Left lung (tissue), 4 donors: ENCODE measurements at regions not wholly inside any gene's neighbourhood (a gene's known extent, or its start where the extent isn't known, plus 50 kb on each side); places are given as distances from the start of the nearest gene placed in this dataset.

ENCODE experiments used
- ATAC-seq: fragments of 200-7000 bp; cut with Tn5 transposase; one replicate; pipeline ENCODE4 v1.9.1; 2020; ENCODE audit warnings: moderate library complexity
- DNase-seq, 4 donors: peaks; one replicate each; pipeline ENCODE4 v3.0.0-alpha.2; 2013 to 2020
- H3K27ac ChIP-seq, 2 donors: fragments of 200-600 bp; sonication (generic) in 1 of 2; one replicate each; pipeline versions ENCODE4 v1.5.0 to v1.8.0; 2020 to 2021
- H3K27me3 ChIP-seq, 2 donors: fragments of 200-600 bp; sonication (generic) in 1 of 2; one replicate each; pipeline versions ENCODE4 v1.5.0 to v1.8.0; 2020 to 2021
- H3K36me3 ChIP-seq, 2 donors: fragments of 200-600 bp; sonication (generic) in 1 of 2; one replicate each; pipeline versions ENCODE4 v1.5.0 to v1.8.0; 2020 to 2021
- H3K4me1 ChIP-seq, 2 donors: fragments of 200-600 bp; one replicate each; pipeline ENCODE4 v1.8.0; 2021
- H3K4me3 ChIP-seq, 2 donors: fragments of 200-600 bp; sonication (generic) in 1 of 2; one replicate each; pipeline versions ENCODE4 v1.5.0 to v1.8.0; 2020 to 2021; ENCODE audit warnings: mild to moderate bottlenecking in 1 of 2
- H3K9me3 ChIP-seq, 2 donors: fragments of 200-600 bp; sonication (generic) in 1 of 2; one replicate each; pipeline versions ENCODE4 v1.5.0 to v1.8.0; 2020 to 2021
- intact Hi-C, 2 donors: fragments of 100-400 bp; cut with DNase I; formaldehyde crosslinking; loops; one replicate each; pipeline versions ENCODE4 v1.11.2 to v1.14.2; 2022
- TF ChIP-seq, protein P1 (sequence below), 2 donors: fragments of 200-600 bp; sonication (generic) in 1 of 2; IDR thresholded peaks; one replicate each; pipeline versions ENCODE4 v1.5.0 to v1.8.0; 2021; ENCODE audit warnings: antibody characterized with exemption in 2 of 2
- donor health status: DM: no; HTN: yes; CAD: no.
- donor health status: DM: no; HTN: no; CAD: no.

DNA sequence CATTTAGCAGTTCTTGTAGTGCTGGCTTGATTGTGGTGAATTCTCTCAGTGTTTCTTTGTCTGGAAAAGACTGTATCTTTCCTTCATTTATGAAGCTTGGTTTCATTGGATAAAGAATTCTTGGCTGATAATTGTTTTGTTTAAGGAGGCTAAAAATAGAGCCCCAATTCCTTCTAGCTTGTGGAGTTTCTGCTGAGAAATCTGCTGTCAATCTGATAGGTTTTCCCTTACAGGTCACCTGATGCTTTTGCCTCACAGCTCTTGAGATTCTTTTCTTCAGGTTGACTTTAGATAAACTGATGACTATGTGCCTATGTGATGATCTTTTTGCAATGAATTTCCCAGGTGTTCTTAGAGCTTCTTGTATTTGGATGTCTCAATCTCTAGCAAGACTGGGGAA, 1508.5 kb upstream of the FLRT2 start:
- intact Hi-C loops: no loop called here
- no peak overlapping the region for H3K27ac ChIP-seq
- TF ChIP-seq, protein P1, sequence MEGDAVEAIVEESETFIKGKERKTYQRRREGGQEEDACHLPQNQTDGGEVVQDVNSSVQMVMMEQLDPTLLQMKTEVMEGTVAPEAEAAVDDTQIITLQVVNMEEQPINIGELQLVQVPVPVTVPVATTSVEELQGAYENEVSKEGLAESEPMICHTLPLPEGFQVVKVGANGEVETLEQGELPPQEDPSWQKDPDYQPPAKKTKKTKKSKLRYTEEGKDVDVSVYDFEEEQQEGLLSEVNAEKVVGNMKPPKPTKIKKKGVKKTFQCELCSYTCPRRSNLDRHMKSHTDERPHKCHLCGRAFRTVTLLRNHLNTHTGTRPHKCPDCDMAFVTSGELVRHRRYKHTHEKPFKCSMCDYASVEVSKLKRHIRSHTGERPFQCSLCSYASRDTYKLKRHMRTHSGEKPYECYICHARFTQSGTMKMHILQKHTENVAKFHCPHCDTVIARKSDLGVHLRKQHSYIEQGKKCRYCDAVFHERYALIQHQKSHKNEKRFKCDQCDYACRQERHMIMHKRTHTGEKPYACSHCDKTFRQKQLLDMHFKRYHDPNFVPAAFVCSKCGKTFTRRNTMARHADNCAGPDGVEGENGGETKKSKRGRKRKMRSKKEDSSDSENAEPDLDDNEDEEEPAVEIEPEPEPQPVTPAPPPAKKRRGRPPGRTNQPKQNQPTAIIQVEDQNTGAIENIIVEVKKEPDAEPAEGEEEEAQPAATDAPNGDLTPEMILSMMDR (IDR thresholded peaks at IDR 0.05): no peak
- DNase-seq (no peak), ATAC-seq (no peak)
- H3K4me3 ChIP-seq: no peak overlapping the region
- H3K36me3 ChIP-seq: no peaks in the 10 kb centered on the region
- peaks cover 0 to 7% of the 10 kb centered on the region in 2 donors for H3K9me3 ChIP-seq
- no peaks in the 10 kb centered on the region for H3K27me3 ChIP-seq
- H3K4me1 ChIP-seq: no peaks in the 10 kb centered on the region

DNA sequence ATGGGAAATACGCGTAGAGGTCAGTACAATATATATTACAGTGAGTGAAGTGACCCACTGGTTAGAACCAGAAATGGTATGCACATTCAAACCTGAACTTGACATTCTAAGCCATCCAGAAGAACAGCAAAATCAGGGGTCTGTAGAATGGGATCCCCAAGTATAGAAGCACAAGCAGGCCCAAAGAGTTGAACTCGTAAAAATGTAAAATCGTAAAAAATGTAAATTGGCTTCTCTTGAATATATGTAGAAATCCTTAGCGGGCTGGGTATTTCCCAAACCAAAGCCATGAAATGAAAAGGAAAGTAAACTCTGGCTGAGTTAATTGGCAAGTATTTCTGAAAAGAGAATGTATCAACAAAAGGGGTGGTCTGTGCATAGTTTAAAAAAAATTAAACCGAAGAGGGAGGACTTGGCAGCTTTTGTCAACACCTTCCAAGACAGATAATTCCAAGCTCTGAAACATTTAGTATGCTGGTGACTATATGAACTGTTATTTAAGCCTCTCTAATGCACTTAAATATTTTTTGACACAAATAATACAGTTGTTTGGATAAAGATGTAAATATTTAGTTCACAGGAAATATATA, 1505.6 kb upstream of the FLRT2 start:
- peak in 2 of 4 donors; percentile 72 to 74 for DNase-seq
- Histone ChIP-seq H3K4me3 (no peak overlapping the region), H3K4me1 (no peaks in the 10 kb centered on the region), H3K36me3 (no peaks in the 10 kb centered on the region), H3K9me3 (peaks cover 0 to 7% of the 10 kb centered on the region in 2 donors), H3K27me3 (no peaks in the 10 kb centered on the region), H3K27ac (no peak overlapping the region)
- TF ChIP-seq, protein P1 (IDR thresholded peaks at IDR 0.05): no peak
- ATAC-seq: no peak
- intact Hi-C loops: no loop called here

DNA sequence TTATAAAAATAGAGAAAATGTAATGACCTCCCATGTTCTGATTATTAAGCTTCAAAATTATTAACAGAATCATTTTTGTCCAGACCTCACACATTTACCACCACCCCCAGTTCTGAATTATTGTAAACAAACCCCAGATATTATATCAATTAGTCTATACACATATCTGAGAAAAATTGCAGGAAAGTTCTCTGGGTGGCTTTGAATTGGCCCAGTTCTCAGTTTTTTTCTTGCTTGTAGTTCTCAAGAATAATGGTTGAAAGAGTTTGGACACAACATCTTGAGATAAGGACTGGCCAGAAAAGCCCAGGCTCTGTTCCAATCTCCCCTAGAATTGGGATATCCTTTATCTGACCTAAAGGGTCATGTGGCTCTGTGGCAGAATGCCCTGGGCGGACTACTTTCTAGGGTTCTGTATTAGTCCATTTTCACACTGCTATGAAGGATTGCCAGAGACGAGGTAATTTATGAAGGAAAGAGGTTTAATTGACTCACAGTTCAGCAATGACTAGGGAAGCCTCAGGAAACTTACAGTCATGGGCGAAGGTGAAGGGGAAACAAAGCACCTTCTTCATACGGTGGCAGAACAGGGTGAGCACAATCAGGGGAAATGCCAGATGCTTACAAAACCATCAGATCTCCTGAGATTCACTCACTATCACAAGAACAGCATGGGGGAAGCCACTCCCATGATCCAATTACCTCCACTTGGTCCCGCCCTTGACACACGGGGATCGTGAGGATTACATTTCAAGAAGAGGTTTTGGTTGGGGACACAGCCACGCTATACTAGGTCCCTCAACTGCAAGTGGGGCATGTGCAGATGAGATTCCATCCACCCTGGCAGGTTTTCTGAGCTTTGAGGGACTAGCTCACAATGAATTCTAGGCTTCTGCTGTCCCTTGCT, 1504.6 kb upstream of the FLRT2 start:
- ATAC-seq: no peak
- Histone ChIP-seq H3K4me1 (no peaks in the 10 kb centered on the region), H3K27me3 (no peaks in the 10 kb centered on the region), H3K4me3 (no peak overlapping the region), H3K27ac (no peak overlapping the region), H3K9me3 (peaks cover 0 to 7% of the 10 kb centered on the region in 2 donors), H3K36me3 (no peaks in the 10 kb centered on the region)
- intact Hi-C loops: no loop called here
- DNase-seq: peak in 3 of 4 donors; percentile 6 to 32 (median 19)
- TF ChIP-seq, protein P1 (IDR thresholded peaks at IDR 0.05): no peak

DNA sequence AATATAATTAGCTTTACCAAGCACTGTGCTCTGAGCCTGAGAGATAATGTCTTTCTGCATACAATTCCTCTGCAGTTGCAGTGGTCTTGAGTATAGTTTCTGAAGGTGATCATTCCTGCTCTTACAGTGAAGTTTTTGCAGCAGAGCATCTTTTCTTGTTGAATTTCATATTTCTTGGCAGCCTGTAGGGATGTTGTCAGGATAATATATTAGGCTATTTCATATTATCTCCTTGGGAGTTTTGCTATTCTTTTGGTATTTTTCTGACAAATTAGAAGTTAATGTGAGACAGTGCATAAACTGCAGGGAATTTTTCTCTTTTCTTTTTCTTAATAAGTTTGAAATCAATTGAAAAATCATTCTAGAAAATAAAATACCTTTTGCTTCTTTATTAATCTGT, 1502.6 kb upstream of the FLRT2 start:
- TF ChIP-seq, protein P1 (IDR thresholded peaks at IDR 0.05): no peak
- H3K4me3 ChIP-seq: no peak overlapping the region
- DNase-seq: no peak
- H3K27me3 ChIP-seq: no peaks in the 10 kb centered on the region
- ATAC-seq: no peak
- intact Hi-C loops: no loop called here
- H3K9me3 ChIP-seq: no peaks in the 10 kb centered on the region
- no peaks in the 10 kb centered on the region for H3K4me1 ChIP-seq
- no peak overlapping the region for H3K27ac ChIP-seq
- H3K36me3 ChIP-seq: no peaks in the 10 kb centered on the region

DNA sequence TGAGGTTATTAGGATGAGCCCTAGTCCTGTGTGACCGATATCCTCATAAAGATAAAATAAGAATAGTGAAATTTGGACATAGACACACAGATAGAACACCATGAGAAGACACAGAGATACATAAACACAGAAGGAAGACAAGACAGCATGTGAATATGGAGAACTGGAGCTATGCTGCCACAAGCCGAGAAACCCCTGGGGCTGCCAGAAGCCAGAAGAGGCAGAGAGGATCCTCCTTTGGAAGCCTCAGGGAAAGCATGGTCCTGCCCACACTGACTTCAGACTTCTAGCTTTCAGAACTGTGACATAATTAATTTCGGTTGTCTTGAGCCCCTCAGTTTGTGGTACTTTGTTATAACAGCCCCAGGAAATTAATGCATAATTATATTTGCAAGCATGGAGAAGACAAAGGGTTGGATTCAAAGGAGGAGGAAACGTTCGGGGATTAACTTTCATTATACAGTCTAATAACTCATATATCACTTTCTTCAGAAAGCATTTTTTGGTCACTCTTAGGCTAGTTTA, 1501.8 kb upstream of the FLRT2 start:
- TF ChIP-seq, protein P1 (IDR thresholded peaks at IDR 0.05): no peak
- intact Hi-C loops: no loop called here
- no peak for DNase-seq

More for the DNA sequence above, 1501.8 kb upstream of the FLRT2 start:
- no peaks in the 10 kb centered on the region for H3K9me3 ChIP-seq
- H3K4me3 ChIP-seq: no peak overlapping the region
- no peak for ATAC-seq
- no peak overlapping the region for H3K27ac ChIP-seq
- no peaks in the 10 kb centered on the region for H3K4me1 ChIP-seq
- no peaks in the 10 kb centered on the region for H3K36me3 ChIP-seq
- H3K27me3 ChIP-seq: no peaks in the 10 kb centered on the region
